SK-MEL-5 (cell line): ENCODE measurements at regions not wholly inside any gene's neighbourhood (a gene's known extent, or its start where the extent isn't known, plus 50 kb on each side); places are given as distances from the start of the nearest gene placed in this dataset.
A peak's percentile ranks its signal among the peaks of the same experiment; 100 is the strongest.
"Not testable (repeated sequence)": the region's sequence is repeated elsewhere in the genome, so short reads cannot be mapped to it uniquely, and the experiment has no call there.

Source experiments
- DNase-seq: peaks from one replicate; pipeline ENCODE4 v3.0.0-alpha.2; 2016; ENCODE audit warnings: low read depth, low spot score
- in situ Hi-C: cut with HindIII; loops from 2 replicates; pipeline ENCODE4 v1.10.0; 2016; ENCODE audit warnings: low sequenced_read_pairs, high pct_unique_total_duplicates, low pct_unique_long_range_greater_than_20kb

- peak; percentile 3 for DNase-seq
- in situ Hi-C loops, result no loop called here
Observed at GRCh38 chr16:55051571-55052347, 121.1 kb downstream of the IRX5 start.

DNA sequence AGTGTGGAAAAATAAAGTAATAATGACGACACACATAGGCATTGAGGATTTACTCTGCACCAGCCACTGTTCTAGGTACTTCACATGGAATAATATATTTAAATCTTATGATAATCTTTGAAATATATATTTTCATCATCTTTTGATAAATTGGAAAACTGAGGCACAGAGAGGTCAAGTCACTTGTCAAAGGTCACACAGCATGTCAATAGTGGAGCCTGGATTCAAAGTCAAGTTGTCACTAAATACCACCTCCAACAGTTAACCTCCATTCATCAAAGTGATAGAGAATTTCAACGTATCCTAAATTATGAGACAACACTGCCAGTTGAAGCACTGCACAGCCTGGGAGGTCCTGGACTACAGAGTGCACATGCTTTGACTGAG is 121.7 kb downstream of the IRX5 start:
- DNase-seq, result no peak
- in situ Hi-C loops, result no loop called here

DNA sequence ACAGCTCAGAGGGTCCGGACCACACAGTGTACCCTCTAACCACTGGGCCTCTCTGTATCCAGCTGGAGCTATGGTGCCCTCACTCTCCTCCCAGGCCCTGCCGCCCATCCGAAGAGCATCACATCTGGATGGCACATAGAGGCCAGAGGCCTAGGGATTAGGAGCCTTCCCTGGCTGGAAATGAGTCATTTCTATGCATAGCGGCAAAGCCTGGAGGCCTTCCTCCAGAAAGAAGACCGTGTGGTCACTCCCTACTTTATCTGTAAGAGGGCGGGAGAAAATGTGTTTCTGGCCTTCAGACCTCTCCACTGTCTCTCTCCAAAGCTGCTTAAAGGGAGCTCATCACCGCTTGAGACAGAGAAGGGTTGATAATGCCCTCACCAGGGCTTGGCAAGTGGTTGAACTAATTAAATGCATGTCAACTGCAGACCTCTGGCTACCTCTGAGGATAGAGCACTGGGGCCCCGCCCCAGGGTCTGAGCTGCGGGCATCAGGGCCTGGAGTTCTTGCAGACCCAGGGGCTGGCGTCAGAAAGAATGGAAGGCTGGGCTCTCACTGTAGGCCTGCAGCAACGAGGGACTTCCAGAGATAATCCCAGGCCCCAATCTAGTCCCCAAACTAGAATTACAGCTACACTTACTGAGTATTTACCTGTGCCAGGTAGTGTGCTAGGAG is 122.2 kb downstream of the IRX5 start:
- DNase-seq, result no peak
- in situ Hi-C loops, result no loop called here

DNA sequence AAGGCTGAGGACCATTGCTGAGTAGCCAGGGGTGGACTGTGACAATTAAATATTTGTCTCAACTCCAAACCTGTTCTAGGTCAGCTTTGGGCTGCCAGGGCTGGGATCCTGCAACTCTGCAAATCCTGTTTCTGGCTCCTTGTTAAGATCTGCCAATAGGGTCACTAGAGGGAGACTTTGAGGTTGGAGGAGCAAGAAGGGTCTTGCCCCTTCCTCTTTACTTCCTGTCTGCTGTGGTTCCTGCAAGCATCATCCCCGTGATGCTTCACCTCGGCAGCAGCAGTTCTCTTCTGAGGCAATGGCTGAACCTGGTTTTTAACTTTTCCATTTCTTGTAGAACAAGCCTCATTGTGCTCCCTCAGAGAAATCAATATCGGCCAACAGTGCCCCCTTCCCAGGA is 124.6 kb downstream of the IRX5 start:
- no peak for DNase-seq
- in situ Hi-C loops, result no loop called here

GRCh38 chr16:55056585-55057401 is 126.1 kb downstream of the IRX5 start:
- in situ Hi-C loops, result no loop called here
- DNase-seq, result no peak

DNA sequence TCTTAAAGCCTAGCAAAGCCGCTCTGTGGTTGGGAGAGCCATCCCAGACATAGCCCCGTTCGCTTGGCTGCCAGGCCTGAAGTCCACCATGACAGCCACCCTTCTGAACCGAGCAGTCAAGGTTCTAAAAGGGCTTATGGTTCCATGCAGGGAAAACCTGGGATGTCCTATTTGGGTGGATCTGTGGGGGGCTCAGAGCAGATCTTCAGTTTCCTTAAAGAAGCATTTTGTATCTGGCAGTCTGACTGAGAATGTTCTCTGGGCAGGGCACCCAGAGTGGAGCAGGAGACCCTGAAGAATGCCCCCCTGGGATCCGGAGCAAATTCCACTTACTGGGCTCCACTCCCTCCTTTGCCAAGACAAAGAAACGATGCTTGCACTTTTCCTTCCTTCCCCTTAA is 127.2 kb downstream of the IRX5 start:
- in situ Hi-C loops, result no loop called here

DNA sequence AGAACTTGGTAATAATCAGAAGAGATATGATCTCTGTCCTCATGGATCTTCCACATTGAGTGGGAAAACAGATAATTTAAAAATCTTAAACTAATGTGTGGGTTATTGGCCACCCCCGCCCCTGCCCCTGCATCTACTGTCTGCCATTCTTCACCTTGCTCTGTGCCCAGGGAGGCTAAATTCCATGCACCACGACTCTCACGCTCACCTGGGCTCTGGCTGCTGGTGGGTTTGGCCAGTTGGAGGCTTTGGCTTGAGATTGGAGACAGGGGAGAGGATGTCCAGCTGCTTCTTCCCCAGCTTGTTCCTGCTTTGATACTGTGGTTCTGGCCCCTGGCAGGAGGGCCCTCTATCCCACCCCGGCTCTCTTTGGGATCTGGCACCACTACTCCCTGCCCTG is 127.9 kb downstream of the IRX5 start:
- no peak for DNase-seq
- in situ Hi-C loops, result no loop called here

More for the DNA sequence above, 127.2 kb downstream of the IRX5 start:
- no peak for DNase-seq

DNA sequence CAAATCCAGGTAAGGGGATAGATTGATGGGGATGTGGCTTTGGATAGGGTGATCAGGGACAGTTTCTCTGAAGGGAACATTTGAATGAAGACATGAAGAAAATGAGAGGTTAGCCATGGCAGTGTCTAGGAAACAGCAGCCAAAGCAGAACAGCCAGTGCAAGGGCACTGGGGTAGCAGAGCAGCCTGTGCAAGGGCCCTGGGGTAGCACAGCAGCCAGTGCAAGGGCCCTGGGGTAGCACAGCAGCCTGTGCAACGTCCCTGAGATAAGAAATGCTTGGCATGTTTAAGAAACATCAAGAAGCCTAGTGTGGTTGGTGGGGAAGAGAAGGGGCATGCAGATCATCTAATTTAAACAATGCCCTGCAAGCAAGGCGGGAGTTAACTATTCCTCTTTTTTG is 128.5 kb downstream of the IRX5 start:
- in situ Hi-C loops, result no loop called here
- DNase-seq, result no peak

DNA sequence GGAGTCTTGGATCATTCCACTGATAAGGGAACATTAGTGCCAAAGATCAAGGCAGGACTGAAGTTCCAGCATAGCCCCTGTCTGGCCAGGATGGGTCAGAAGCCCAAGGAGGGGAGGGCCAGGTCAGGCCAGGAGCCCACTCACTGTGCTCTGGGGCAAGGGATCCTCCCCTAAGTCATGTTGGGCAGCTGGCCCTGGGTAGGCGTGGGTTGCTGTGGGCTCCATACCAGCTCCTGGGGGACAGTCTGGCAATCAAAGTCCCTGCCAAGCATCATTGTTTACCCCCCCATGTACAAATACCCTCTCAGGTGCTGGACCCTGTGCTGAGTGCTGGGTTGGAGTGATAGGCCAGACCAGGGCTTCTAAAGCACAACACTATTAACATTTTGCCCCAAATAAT is 130.5 kb downstream of the IRX5 start:
- no peak for DNase-seq
- in situ Hi-C loops, result no loop called here

- in situ Hi-C loops, result no loop called here
- no peak for DNase-seq
Observed at GRCh38 chr16:55062442-55062841, 131.8 kb downstream of the IRX5 start.

DNA sequence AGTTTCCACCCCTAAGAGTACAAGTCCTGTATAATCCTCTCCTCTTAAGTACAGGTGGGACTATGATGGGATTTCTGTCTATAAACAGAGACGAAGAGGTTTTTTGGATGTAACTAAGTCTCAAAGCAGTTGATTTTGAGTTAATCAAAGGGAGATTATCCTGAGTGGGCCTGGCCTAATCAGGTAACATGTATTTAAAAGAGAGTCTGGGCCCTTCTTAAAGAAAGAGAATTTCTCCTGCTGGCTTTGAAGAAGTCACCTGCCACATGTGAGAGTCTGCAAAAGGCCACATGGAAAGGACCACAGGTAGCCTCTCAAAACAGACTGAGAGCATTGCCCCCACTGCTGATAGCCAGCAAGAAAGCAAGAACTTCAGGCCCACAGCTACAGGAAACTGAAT is 142.3 kb downstream of the IRX5 start:
- in situ Hi-C loops, result no loop called here
- DNase-seq, result no peak

DNA sequence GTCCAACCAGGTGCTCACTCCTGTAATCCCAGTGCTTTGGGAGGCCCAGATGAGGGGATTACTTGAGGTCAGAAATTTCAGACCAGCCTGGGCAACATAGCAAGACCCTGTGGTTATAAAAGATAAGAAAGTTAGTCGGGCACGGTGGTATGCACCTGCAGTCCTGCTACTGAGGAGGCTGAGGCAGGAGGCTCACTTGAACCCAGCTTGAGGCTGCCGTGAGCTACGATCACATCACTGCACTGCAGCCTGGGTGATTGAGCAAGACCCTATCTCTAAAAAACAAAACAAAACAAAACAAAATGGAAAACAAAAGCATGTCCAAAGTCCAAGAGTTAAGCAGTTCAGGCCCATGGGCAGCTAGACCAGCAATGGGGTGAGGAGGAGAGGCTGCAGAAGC is 143.2 kb downstream of the IRX5 start:
- in situ Hi-C loops, result no loop called here
- DNase-seq, result no peak

DNA sequence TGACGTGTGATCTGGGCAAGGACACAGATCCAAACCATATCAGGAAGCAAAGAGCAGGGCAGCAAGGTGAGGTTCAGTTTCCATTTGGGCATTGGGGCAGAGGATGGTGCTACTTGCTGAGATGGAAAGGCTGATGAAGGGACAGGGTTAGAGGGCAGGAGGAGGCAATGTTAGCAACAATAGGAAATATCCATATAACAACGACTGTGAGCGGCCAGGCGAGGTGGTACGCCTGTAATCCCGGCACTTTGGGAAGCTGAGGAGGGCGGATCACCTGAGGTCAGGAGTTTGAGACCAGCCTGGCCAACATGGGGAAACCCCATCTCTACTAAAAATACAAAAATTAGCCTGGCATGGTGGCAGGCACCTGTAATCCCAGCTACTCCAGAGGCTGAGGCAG is 144.5 kb downstream of the IRX5 start:
- DNase-seq, in situ Hi-C loops: not testable (repeated sequence)

DNA sequence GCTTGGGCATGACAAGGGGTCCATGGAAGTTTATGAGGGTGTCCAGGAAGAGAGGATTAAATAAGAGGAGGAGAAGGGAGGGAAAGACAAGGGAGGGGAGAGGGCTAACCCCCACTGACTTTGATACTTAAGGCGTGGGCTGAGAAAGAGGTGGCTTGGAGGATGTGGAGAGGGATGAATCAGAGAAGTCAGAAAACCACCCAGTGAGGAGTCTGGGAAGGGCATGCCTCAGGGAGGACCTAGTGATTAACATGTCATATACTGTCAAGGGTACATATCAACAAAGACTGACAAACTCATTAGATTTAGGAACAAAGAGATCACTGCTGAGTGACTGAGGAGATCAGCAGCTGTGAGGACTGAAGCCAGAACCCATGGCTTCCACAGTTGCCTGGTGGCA is 145.4 kb downstream of the IRX5 start:
- in situ Hi-C loops, result no loop called here
- DNase-seq, result no peak

GRCh38 chr16:55077266-55077665 is 146.6 kb downstream of the IRX5 start:
- in situ Hi-C loops, result no loop called here
- no peak for DNase-seq

DNA sequence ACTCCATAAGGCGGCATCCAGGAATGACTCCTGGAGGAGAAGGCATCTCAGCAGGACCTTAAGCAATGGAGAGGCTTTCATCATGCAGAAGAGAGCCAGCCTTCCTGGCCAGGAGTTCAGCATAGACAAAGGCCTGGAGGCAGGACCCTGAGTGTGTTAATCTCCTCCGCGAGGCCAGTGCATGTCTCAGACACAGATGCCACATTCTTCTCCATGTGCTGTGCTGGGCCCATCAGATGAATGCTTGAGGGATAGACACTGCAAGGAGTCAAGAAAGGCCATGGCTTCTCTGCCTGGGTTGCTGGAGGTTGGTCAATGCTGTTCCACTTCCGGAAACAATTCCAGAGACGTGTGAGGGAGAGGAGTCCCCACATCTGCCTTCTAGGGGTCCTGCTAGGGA is 147.5 kb downstream of the IRX5 start:
- no peak for DNase-seq
- in situ Hi-C loops, result no loop called here

DNA sequence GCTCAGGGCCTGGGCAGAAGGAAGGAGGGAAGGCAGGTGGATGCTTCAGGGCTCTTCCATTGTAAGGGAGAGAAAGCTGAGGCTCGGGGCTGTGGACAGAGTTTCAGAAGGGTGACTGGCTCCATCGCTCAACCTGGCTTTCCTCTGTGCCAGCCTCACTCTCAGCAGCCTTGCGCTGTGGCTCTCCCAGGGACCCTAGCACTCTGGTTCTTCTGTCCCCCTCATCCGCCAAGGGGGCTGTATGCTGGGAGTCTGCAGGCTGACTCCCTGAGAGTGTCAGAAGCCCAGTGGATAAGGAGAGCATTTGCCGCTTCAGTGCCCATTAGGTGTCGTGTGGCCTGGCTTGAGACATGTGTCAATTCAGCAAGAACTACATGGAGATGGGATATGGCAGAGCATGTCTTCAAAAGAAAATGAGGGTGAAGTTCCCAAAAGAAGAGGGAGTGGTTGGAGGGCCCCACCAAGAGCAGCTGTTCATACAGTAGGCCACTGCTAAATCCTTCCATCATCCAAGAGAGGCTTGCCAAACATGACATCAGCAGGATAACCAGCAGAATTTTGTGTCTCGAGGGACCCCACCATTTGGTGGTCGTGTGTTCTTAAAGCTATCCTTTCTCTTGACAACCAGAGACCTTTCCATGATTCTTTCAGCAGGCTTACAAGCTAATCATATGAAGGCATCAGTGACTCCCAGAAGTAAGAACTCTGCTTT is 148.2 kb downstream of the IRX5 start:
- DNase-seq, result no peak
- in situ Hi-C loops, result no loop called here
